ENCODE measurements at regions not wholly inside any gene's neighbourhood (a gene's known extent, or its start where the extent isn't known, plus 50 kb on each side); places are given as distances from the start of the nearest gene placed in this dataset.

DNA sequence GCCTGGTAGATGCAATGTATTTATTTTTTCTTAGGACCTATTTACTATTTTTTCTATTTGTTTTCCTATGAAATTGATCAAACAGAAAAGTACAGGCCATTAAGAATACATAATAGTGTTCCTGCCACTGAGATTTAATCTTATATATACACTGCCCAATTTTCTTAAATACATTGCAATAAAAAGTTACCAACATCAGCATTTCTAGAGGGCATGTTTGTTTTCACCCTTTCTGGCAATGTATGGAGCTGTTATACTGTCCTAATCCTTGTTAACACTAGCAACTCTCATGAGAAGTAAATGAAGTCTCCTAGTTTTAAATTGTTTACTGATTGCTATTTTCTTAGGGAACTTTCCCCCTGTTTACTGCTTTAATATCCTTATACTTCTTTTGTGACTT is 359.1 kb upstream of the SEMA3A start:
- no peaks in the 10 kb centered on the region for H3K4me1 ChIP-seq (ENCODE audit: insufficient read depth, low read length)
- H4K20me1 ChIP-seq (ENCODE audit: insufficient read depth, low read length) = no peaks in the 10 kb centered on the region
- no peaks in the 10 kb centered on the region for H3K36me3 ChIP-seq (ENCODE audit: insufficient read depth, low read length)
- no peak overlapping the region for H3K4me3 ChIP-seq (ENCODE audit: low read depth in 1 of 2, low read length in 2 of 2)
- DNase-seq (no peak), ATAC-seq (ENCODE audit: insufficient read depth, low read depth) (no peak)
- H3K4me2 ChIP-seq (ENCODE audit: insufficient read depth, low read length) = no peak overlapping the region
- H3K9me3 ChIP-seq (ENCODE audit: insufficient read depth, low read length, severe bottlenecking) = no peaks in the 10 kb centered on the region
- no peaks in the 10 kb centered on the region for H3K27me3 ChIP-seq (ENCODE audit: insufficient read depth, low read length, poor library complexity)
- no peak overlapping the region for H3K9ac ChIP-seq (ENCODE audit: low read depth, low read length)
- TF ChIP-seq, protein P1, sequence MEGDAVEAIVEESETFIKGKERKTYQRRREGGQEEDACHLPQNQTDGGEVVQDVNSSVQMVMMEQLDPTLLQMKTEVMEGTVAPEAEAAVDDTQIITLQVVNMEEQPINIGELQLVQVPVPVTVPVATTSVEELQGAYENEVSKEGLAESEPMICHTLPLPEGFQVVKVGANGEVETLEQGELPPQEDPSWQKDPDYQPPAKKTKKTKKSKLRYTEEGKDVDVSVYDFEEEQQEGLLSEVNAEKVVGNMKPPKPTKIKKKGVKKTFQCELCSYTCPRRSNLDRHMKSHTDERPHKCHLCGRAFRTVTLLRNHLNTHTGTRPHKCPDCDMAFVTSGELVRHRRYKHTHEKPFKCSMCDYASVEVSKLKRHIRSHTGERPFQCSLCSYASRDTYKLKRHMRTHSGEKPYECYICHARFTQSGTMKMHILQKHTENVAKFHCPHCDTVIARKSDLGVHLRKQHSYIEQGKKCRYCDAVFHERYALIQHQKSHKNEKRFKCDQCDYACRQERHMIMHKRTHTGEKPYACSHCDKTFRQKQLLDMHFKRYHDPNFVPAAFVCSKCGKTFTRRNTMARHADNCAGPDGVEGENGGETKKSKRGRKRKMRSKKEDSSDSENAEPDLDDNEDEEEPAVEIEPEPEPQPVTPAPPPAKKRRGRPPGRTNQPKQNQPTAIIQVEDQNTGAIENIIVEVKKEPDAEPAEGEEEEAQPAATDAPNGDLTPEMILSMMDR (IDR thresholded peaks at IDR 0.05; ENCODE audit: borderline replicate concordance, extremely low read depth, low read length, poor library complexity, severe bottlenecking) = no peak
- TF ChIP-seq EZH2 (IDR thresholded peaks at IDR 0.05; ENCODE audit: borderline replicate concordance, low read depth, low read length, severe bottlenecking) = no peak
- no peak overlapping the region for H2AFZ ChIP-seq (ENCODE audit: low read depth, low read length)
- H3K27ac ChIP-seq (ENCODE audit: low read length) = no peak overlapping the region
- H3K79me2 ChIP-seq (ENCODE audit: insufficient read depth, low read length) = no peaks in the 10 kb centered on the region

DNA sequence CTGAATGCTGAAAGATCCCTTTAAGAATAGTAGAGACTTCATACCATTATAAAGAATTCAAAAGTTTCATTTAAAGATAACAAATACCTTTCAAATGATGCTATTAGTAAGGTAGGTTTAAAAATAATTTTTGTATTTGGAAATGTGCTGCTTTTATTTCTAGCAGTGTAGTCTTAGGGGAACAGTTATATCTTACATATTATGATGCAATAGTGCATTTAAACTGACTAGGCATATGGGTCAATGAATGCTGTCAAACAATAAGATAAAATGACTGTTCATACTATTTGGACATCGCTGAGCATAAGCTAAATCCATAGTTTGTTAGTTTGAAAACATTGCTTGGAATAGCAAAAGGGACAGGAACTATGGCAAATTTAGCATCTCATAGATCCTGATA is 354.8 kb upstream of the SEMA3A start:
- Histone ChIP-seq H3K27me3 (ENCODE audit: insufficient read depth, low read length, poor library complexity) (no peaks in the 10 kb centered on the region), H3K4me2 (ENCODE audit: insufficient read depth, low read length) (no peak overlapping the region), H4K20me1 (ENCODE audit: insufficient read depth, low read length) (no peaks in the 10 kb centered on the region), H3K79me2 (ENCODE audit: insufficient read depth, low read length) (no peaks in the 10 kb centered on the region), H3K9me3 (ENCODE audit: insufficient read depth, low read length, severe bottlenecking) (no peaks in the 10 kb centered on the region), H3K4me1 (ENCODE audit: insufficient read depth, low read length) (no peaks in the 10 kb centered on the region), H3K36me3 (ENCODE audit: insufficient read depth, low read length) (no peaks in the 10 kb centered on the region), H2AFZ (ENCODE audit: low read depth, low read length) (no peak overlapping the region), H3K4me3 (ENCODE audit: low read depth in 1 of 2, low read length in 2 of 2) (no peak overlapping the region), H3K27ac (ENCODE audit: low read length) (no peak overlapping the region), H3K9ac (ENCODE audit: low read depth, low read length) (no peak overlapping the region)
- DNase-seq (no peak), ATAC-seq (ENCODE audit: insufficient read depth, low read depth) (no peak)
- TF ChIP-seq, protein P1 (IDR thresholded peaks at IDR 0.05; ENCODE audit: borderline replicate concordance, extremely low read depth, low read length, poor library complexity, severe bottlenecking) = no peak
- TF ChIP-seq EZH2 (IDR thresholded peaks at IDR 0.05; ENCODE audit: borderline replicate concordance, low read depth, low read length, severe bottlenecking) = no peak

DNA sequence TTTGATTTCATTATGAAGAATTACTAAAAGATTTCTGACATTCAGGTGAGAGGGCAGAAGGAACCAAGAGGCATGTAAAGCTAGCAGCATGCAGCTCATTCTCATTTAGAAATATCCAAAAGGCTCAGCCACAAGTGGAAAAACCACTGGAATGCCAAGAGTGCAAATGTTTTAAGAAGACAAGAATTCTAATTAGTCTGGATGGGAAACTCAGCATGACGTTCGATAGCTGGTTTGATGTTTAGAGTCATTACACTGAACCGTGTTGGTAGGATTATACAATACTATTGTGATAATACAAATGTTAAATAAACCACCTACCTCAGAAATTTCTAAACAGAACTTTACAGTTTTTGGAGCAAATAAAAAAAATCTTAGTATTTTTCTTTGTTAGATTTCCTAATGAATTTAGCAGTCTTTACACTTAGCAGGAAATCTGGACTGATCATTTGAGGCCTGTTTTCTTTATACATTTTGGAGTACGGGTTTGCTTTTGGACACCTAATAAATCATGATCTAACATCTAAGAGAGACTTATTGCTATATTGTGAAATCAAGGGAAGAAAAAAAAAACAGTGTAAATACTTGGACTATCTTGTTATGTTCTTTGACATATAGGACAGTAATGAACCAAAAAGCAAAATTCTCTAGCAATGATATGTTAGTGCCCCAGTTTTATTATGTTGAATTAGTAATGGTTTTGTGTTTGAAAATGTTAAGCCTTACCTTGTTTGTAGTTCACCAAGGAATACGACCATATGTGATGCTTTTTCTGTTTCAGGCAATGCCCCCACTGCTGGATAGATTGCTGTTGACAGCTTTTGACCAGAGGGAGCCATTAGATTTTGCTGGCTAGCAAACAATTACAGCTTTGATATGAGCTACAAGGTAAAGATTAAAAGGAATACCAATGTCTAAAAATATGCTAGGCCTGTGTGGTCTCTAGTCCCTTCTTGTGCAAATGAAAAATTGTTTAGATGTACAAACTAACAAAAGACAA is 354.1 kb upstream of the SEMA3A start:
- no peak overlapping the region for H3K9ac ChIP-seq (ENCODE audit: low read depth, low read length)
- ATAC-seq (ENCODE audit: insufficient read depth, low read depth) (no peak), DNase-seq (no peak)
- no peaks in the 10 kb centered on the region for H3K79me2 ChIP-seq (ENCODE audit: insufficient read depth, low read length)
- no peaks in the 10 kb centered on the region for H3K4me1 ChIP-seq (ENCODE audit: insufficient read depth, low read length)
- no peak overlapping the region for H3K27ac ChIP-seq (ENCODE audit: low read length)
- no peaks in the 10 kb centered on the region for H4K20me1 ChIP-seq (ENCODE audit: insufficient read depth, low read length)
- no peaks in the 10 kb centered on the region for H3K9me3 ChIP-seq (ENCODE audit: insufficient read depth, low read length, severe bottlenecking)
- no peak overlapping the region for H3K4me2 ChIP-seq (ENCODE audit: insufficient read depth, low read length)
- no peak overlapping the region for H2AFZ ChIP-seq (ENCODE audit: low read depth, low read length)
- no peak for TF ChIP-seq EZH2 (IDR thresholded peaks at IDR 0.05; ENCODE audit: borderline replicate concordance, low read depth, low read length, severe bottlenecking)
- TF ChIP-seq, protein P1 (IDR thresholded peaks at IDR 0.05; ENCODE audit: borderline replicate concordance, extremely low read depth, low read length, poor library complexity, severe bottlenecking) = no peak
- H3K4me3 ChIP-seq (ENCODE audit: low read depth in 1 of 2, low read length in 2 of 2) = no peak overlapping the region
- H3K36me3 ChIP-seq (ENCODE audit: insufficient read depth, low read length) = no peaks in the 10 kb centered on the region
- no peaks in the 10 kb centered on the region for H3K27me3 ChIP-seq (ENCODE audit: insufficient read depth, low read length, poor library complexity)

All from DND-41 (cell line).